CD4-positive, alpha-beta T cell treated with Interleukin-15 for 4 hours (primary cell): ENCODE measurements at regions not wholly inside any gene's neighbourhood (a gene's known extent, or its start where the extent isn't known, plus 50 kb on each side); places are given as distances from the start of the nearest gene placed in this dataset.

Experiments used
- DNase-seq: peaks from one replicate; pipeline ENCODE4 v3.0.0-alpha.2; 2020; ENCODE audit warnings: low spot score

DNA sequence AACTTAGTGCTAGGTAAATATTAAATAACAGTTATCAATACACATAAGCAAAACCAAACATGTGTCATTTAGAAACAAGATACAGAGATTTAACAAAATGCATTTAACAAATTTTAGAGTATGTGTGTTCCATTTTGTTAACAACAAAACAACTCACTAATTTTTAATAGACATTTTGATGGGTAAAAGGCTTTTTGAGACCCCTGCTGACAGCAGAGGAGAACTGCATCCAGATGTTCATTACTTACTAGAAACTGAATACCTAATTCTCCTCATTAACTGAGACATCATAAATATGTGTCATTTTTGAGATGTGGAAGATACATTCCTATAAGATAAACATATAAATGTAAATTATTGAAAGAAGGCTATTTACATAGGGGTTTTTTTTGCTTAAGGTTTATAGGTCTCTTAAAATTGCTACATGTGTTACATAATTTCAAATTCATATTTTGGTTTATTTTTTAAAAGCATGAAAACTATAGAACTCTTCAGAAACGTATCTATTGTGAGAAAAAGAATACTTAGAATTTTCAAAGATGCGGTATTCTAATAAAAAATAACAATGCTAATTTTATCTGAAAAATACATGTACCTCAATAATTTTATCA is 1009.8 kb downstream of the TUSC7 start:
- no peak for DNase-seq

GRCh38 chr3:117721866-117722265 is 1012.3 kb downstream of the TUSC7 start:
- no peak for DNase-seq

DNA sequence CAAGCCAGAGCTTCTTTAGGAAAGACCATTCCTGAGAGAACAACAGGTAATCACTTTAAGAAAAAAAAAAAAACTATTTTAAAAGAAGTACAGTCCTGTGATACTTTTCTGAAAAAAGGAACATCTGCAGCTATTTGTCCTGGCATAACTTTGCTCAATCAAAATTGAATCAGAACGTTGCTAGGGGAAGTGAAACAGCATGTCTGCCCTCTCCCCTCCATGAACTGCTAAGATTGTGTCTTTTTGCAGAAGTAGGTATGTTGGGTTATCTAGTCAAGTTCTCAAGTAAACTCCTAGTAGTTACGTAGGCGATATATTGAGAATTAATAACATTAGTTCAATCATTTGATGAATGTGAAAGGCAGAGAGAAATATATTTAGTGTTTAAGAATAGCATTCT is 1013.3 kb downstream of the TUSC7 start:
- DNase-seq, result no peak

DNA sequence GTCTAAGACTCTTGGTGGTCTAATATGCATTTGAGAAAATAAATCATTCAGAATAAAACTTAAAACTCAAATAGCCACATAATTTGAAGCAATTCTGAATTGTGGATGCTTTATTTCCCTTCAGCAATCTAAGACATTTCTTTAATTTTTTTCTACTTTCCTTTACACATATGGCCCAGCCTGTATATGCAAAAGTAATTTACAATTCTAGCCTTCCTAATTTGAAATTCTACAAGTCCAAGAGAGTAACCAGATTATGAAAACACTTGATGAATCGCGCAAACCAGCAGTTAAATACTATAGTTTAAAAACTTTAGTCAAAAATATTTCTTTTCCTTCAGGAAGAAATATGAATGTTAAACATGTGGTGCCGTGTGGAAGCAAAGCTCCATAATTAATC is 1014.2 kb downstream of the TUSC7 start:
- DNase-seq, result no peak

- DNase-seq, result no peak
Measured at GRCh38 chr3:117725314-117725713, 1015.7 kb downstream of the TUSC7 start.

GRCh38 chr3:117726776-117727175 is 1017.2 kb downstream of the TUSC7 start:
- no peak for DNase-seq

DNA sequence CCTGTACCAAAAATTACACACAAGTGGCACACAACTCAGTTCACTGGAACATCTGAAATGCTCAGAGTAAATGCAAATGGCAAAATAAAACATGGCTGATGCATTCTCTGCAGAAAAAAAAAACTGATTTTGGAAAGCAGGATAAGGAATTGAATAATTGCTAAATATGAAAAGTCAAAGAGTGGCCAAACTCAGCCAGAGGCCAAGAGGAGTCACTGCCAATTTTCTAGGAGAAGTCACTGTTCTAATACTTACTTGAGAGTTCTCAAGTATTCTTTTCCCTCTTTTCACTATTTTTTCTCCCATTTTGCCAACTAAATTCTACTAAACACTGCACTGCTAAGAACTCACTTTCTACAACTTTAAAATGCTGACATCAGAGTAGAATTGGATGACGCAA is 1018.6 kb downstream of the TUSC7 start:
- no peak for DNase-seq

DNA sequence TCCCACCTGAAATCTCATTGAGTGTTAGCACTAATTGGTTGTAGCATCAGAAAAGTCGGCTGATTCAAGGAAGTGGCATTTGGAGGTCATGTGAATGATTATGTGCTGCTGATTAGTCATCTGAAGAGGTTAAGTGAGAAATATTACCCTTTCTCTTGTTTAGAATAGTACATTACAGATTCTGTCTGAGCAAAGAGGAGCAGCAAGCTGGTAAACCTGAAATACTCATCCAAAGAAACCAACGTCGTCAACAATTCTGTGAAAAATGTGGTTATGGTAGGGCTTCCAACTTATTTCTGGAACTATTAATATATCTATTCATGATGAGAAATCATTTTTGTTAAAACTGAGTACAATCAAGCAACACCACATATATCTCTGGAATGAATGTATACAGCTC is 1024.9 kb downstream of the TUSC7 start:
- no peak for DNase-seq

DNA sequence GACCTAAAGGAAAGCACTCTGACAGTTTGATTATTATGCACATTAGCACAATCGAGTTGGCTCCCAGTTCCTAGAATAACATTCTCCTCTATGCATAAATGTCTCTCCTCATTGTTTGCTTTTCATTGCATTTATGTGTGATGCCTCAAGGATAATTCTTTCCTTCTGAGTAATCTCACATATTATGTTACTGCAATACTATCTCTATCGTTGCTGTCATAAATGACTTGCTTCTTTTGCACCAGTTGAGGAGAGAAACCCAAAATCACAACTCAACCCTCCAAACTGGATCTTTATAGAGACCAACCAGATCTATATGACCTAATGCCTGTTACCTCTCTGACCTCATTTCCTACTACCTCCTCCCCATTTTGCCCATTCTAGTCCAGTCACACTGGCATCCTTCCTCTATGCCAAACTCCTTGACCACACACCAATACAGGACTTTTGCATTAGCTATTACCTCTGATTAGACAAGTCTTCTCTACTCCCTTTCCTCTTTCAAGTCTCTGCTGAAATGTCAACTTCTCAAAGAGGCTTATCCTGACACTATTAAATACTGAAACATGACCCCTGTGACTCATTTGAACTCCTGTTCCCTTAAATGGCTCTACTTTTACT is 1026.0 kb downstream of the TUSC7 start:
- no peak for DNase-seq

DNA sequence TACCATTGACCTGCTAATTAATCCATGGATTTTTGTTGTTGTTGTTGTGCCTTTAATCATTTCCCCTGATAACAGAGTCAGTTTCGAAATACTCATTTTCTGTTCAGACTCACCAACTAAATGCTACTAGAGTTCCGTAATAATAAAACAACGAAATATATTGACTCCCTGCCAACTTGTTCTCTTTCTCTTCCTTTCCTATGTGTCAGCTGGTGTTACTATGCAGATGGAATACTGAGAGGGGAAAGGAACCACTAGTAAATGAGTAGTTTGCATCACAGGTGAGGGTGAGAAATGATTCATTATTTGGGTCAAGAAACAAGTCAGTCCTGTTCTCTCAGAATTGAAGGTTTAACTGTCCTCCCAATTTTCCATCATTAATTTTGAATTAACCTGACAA is 1027.3 kb downstream of the TUSC7 start:
- no peak for DNase-seq

DNA sequence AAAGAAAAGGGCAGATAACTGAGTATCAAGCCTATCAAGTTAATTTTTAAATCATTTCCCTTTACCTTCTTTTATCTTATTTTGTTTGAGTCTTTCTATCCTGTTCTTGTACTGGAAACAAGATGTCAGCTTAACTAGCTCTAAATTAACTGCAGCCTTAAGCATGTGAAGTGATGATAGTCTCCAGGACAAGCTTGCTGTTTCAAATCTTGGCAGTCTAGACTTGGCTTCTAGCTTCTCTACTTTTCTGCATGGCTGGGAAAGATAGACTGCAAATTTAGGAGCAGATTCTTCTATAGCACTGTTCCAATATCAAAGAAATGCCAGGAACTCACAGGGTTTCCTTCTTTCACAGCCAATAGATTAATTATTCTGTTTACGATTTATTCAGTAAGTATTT is 1034.4 kb downstream of the TUSC7 start:
- no peak for DNase-seq

DNA sequence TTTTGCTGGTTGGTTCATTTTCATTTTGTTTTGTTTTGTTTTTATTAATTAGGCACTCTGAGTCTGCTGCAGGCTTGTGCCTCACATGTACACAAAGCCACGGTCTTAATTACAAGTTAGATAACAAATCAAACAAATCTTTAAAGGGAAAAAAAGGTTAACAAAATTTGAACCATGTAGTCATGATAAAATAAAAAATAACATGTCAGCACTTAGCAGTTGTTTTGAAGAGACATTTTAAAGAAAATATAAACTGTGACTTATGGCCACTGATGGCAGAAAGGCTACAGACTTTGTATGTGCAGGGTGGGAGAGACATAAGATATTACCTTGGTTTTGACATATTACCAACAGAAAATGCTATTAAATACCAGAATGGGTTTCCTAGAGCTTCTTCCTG is 1035.4 kb downstream of the TUSC7 start:
- no peak for DNase-seq

DNA sequence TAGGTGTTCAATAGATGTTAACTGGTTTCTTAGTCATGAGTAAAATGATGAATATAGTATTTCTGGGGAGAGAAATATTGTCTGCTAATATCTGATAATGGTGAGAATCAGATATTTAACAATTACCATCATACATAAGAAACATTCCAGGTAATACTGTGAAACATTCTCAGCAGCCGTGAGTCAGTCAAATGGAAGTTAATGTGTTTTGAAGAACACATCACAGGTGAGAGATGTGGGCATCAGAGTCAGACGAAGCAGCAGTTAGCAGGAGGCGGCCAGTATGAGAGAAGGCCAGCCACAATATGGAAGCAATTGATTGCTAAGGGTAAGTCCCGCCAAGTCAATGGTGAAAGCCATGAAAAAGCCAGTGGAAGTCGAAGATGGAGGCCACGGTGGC is 1035.9 kb downstream of the TUSC7 start:
- DNase-seq, result no peak

DNA sequence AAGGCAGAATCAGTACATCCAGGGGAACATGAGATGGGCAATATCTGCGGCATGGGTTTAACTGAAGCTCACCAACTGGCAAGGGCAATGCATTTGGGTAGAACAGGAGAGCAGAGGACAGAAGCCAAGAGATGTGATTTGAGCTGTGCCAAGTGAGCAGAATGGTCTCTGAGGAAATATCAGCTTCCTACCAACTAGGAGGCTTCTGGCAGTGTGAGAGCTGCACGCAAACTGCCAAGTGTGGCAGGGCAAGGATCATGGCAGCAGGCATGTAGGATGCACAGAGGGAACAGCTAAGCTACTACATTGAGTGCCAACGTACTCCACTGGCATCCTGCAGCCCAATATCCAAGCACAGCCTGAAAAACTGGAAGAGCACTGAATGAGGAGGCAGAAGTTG is 1036.5 kb downstream of the TUSC7 start:
- DNase-seq, result no peak

DNA sequence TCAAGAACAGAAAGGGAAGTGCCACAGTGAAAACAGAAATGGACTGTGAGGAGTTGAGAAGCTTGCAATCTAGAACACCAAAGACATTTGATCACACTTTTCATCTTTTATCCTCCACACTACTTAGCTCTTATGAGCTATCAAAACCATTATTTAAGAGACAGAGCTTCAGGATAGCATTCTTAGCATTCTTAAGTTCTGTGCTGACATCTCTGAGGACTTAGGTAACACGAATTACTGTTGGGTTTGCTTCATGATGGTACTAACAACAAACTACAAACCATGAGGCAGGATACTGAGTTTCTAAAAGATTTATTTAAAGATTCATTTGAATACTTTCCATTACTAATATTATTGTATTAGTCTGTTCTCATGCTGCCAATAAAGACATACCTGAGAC is 1038.6 kb downstream of the TUSC7 start:
- no peak for DNase-seq

DNA sequence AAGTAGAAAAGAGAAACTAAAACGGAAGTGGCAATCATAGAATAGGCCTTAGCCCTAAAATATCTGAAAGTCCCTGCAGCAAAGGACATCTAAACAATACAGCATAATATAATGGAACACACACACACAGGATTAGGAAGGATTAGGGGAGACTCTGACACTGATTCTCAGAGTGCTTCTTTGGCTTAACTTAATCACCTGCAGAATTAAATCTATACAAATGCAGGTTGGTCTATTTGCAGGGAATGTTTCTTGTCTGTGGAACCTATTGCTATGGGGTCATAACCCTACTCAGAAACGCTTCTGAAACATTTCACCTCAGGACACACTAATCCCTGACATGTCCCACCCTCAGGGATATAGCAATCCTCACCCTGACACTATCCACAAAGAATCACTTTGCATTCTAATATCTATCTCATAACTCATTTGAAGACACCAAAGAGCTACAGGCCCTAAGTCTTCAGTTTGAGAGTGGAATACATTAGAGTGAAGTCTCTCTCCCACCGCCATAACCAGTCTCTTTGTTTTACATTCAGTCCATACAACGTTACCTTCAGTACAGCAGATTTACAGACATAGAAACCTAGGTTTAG is 1041.2 kb downstream of the TUSC7 start:
- no peak for DNase-seq

- no peak for DNase-seq
Measured at GRCh38 chr3:117751651-117752050, 1042.1 kb downstream of the TUSC7 start.

GRCh38 chr3:117752984-117753717 is 1043.6 kb downstream of the TUSC7 start:
- no peak for DNase-seq

GRCh38 chr3:117754058-117754457 is 1044.5 kb downstream of the TUSC7 start:
- no peak for DNase-seq

DNA sequence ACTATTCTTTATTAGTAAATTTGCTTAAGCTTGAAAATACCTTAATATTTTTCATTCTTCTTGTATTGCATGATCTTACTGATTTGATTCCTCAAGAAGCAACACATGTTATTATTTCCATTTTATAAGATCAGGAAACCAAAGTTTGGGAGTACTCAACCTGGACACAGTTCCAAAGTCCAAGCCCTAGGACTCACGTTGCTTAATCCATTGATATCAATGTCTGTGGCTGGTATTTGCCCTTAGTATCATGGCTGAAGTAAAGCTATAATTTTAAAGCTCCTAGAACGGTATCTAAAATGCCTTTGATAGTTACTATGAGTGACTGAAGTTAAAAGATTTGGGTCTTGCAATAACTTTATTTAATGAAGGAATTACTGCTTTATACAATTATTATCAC is 1045.3 kb downstream of the TUSC7 start:
- DNase-seq, result no peak

DNA sequence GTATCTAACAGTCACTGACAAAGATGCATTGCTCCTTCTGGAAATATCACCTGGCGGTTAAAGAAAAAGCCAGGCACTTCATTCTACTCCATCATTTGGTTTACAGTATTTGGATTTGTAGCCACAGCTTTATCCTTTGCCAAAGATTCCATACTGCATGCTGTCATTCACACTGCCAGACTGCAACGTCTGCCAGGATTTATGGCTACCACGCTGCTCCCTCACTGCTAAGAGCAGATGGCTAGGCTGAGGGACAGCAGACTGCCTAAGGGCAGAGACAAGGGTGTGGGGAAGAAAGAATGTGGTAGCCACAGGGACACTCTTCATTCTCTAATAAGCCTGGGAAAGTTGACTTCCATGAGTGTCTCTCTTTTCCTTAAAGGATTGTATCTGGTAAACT is 1047.0 kb downstream of the TUSC7 start:
- DNase-seq, result no peak

GRCh38 chr3:117761703-117762620 is 1052.4 kb downstream of the TUSC7 start:
- DNase-seq, result no peak
